GM18909 (cell line): ENCODE measurements at regions not wholly inside any gene's neighbourhood (a gene's known extent, or its start where the extent isn't known, plus 50 kb on each side); places are given as distances from the start of the nearest gene placed in this dataset.

ENCODE experiments used
- ATAC-seq: cut with Tn5 transposase; IDR thresholded peaks from one replicate; pipeline ENCODE4 v1.9.1; 2021; ENCODE audit warnings: mild to moderate bottlenecking; ENCODE audit not compliant: unreplicated experiment, poor library complexity

GRCh38 chr9:107675351-107676259, 186.0 kb upstream of the KLF4 start:
- no peak for ATAC-seq

- ATAC-seq: no peak
Observed at GRCh38 chr9:107674721-107675277, 185.2 kb upstream of the KLF4 start.

GRCh38 chr9:107673861-107674720, 184.5 kb upstream of the KLF4 start:
- ATAC-seq: no peak

- no peak for ATAC-seq
Observed at GRCh38 chr9:107671588-107671987, 182.0 kb upstream of the KLF4 start.

- no peak for ATAC-seq
Observed at GRCh38 chr9:107669422-107669821, 179.9 kb upstream of the KLF4 start.

GRCh38 chr9:107667231-107668070, 177.9 kb upstream of the KLF4 start:
- ATAC-seq: no peak

GRCh38 chr9:107665057-107665456, 175.5 kb upstream of the KLF4 start:
- ATAC-seq: no peak

GRCh38 chr9:107660976-107661375, 171.4 kb upstream of the KLF4 start:
- ATAC-seq: no peak

- no peak for ATAC-seq
Observed at GRCh38 chr9:107653263-107653821, 163.8 kb upstream of the KLF4 start.

- ATAC-seq: no peak
Observed at GRCh38 chr9:107650995-107651394, 161.4 kb upstream of the KLF4 start.

GRCh38 chr9:107650321-107650720, 160.8 kb upstream of the KLF4 start:
- ATAC-seq: no peak

GRCh38 chr9:107648153-107648715, 158.7 kb upstream of the KLF4 start:
- no peak for ATAC-seq

- no peak for ATAC-seq
Observed at GRCh38 chr9:107647611-107648010, 158.0 kb upstream of the KLF4 start.

GRCh38 chr9:107647141-107647540, 157.6 kb upstream of the KLF4 start:
- no peak for ATAC-seq

- no peak for ATAC-seq
Observed at GRCh38 chr9:107645464-107645833, 155.9 kb upstream of the KLF4 start.

- ATAC-seq: no peak
Observed at GRCh38 chr9:107644733-107645463, 155.3 kb upstream of the KLF4 start.

- ATAC-seq: no peak
Observed at GRCh38 chr9:107639426-107639825, 149.9 kb upstream of the KLF4 start.

GRCh38 chr9:107638521-107639310, 149.1 kb upstream of the KLF4 start:
- ATAC-seq: no peak
